ENCODE measurements at regions not wholly inside any gene's neighbourhood (a gene's known extent, or its start where the extent isn't known, plus 50 kb on each side); places are given as distances from the start of the nearest gene placed in this dataset.

- TF ChIP-seq CTCF (IDR thresholded peaks at IDR 0.05 in 8 of 11, conservative IDR thresholded peaks at IDR 0.05 in 3 of 11) (no peak), POLR2AphosphoS5 (IDR thresholded peaks at IDR 0.05) (no peak), POLR2A (IDR thresholded peaks at IDR 0.05) (no peak)
These were observed 1097.2 kb upstream of the RAG2 start for GRCh38 chr11:37695283-37695682.

All from spleen (tissue), 7 donors.